ENCODE measurements at regions not wholly inside any gene's neighbourhood (a gene's known extent, or its start where the extent isn't known, plus 50 kb on each side); places are given as distances from the start of the nearest gene placed in this dataset.
"Not testable (repeated sequence)": the region's sequence is repeated elsewhere in the genome, so short reads cannot be mapped to it uniquely, and the experiment has no call there.

DNA sequence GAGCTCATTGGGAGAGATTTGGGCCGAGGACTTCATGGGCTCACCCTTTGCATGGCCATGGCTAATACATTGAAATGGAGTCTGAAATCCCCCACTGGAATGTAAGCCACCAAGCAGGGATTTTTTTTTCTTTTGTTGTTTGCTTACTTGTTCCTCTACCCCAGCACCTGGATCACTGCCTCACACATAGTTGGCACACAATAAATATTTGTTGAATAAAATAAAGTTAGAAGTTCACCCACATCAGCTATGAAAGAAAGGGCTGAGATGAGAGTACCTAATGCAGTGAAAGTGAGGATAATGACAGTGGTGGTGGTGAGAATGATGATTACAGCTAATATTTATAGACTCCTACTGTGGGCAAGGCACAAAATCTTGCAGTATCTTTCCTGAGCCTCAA is 98.1 kb upstream of the ANXA1 start:
- DNase-seq, result no peak

- no peak for DNase-seq
Measured at GRCh38 chr9:73050887-73051550, 98.2 kb upstream of the ALDH1A1 start.

DNA sequence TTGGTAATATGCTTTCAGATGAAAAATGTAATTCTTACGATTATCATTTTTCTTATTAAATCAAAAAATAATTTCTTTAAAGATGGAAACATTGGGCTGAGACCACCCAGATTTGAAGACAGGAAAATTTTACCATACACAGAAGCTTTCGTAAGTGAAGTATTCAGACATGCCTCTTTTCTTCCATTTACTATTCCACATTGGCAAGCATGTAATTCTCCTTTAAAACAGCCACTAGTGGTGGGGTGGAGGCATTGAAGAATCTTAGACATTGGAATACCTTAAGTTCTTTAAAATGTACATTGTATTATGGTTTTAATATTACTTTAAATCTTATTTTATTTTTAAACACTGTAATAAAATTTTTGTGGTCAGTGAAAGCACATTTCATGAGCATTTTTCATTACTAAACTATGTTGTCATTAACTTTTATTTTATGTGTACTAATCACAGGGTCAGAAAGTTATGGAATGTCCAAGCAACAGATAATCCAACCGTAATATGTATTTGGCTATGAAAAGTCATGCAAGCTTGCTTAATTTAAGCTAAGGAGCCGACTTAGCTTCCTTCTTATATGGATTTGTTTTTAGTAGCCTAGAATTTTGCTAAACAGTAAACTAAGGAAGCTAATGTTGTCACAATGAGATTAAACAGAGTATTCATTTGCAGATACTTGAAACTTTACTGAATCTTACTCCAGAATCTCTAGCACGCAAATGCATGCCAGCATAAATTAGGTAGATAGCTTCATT is 97.4 kb upstream of the ALDH1A1 start:
- DNase-seq, result no peak

DNA sequence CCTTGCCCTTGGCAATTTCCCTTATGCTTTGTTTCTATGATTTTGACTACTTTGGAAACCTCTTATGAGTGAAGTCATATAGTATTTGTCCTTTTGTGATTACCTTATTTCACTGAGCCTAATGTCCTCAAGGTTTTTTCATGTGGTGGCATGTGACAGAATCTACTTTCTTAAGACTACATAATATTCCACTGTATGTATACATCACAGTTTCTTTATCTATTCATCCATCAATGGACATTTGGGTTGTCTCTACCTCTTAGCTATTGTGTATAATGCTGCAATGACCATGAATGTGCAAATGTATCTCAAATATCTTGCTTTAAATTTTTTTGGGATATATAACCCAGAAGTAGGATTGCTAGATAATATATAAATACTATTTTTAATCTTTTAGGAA is 96.4 kb upstream of the ALDH1A1 start:
- DNase-seq, result no peak

- no peak for DNase-seq
Measured at GRCh38 chr9:73046769-73047168, 93.9 kb upstream of the ALDH1A1 start.

DNA sequence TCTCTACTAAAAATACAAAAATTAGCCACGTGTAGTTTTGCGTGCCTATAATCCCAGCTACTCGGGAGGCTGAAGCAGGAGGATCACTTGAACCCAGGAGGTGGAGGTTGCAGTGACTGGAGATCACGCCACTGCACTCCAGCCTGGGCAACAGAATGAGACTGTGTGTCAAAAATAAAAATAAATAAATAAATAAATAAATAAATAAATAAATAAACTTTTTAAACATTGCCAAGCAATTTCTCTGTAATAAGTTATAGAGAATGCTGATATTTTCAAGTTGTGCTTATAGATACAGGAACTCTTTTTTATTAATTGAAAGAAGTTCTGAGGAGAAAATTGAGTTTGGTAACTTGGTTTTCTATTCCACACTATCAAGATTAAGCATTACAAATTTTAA is 91.9 kb upstream of the ALDH1A1 start:
- not testable (repeated sequence) for DNase-seq

GRCh38 chr9:73042155-73042554 is 89.3 kb upstream of the ALDH1A1 start:
- DNase-seq, result no peak

GRCh38 chr9:73039271-73040263 is 86.7 kb upstream of the ALDH1A1 start:
- no peak for DNase-seq

- DNase-seq, result no peak
Measured at GRCh38 chr9:73038613-73039012, 85.8 kb upstream of the ALDH1A1 start.

- no peak for DNase-seq
Measured at GRCh38 chr9:73038089-73038509, 85.2 kb upstream of the ALDH1A1 start.

DNA sequence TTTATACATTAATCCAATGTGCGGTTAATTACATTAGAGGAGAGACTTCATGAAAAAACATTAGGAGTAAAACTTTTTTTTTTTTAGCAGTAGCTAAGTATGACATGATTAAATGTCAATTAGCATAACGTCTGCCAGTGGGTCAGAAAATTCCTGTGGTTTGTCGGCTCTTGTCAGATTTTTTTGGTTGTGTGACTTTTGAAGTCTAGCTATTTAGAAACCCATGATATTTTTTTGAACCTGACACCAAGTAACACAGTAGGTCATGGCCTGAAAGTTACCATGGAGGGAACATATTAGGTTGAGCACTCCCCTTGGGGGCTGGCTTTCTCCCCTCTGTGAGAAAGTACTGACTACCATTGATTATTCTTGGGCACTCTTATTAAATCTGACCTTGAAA is 84.8 kb upstream of the ALDH1A1 start:
- no peak for DNase-seq

GRCh38 chr9:73034962-73035361 is 82.1 kb upstream of the ALDH1A1 start:
- no peak for DNase-seq

DNA sequence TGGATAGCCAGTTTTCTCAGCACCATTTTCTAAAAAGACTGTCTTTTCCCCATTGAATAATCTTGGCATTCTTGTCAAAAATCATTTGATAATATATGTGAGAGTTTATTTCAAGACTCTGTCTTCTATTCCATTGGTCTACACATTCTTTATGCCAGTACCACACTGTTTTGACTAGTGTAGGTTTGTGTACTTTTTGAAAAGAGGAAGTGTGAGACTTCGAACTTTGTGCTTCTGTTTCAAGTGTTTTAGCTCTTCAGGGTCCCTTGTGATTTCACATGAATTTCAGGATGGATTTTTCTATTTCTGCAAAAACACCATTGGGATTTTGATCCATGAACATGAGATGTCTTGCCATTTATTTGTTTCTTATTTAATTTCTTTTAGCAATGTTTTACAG is 78.5 kb upstream of the ALDH1A1 start:
- no peak for DNase-seq

- DNase-seq, result no peak
Measured at GRCh38 chr9:73030370-73031030, 77.6 kb upstream of the ALDH1A1 start.

DNA sequence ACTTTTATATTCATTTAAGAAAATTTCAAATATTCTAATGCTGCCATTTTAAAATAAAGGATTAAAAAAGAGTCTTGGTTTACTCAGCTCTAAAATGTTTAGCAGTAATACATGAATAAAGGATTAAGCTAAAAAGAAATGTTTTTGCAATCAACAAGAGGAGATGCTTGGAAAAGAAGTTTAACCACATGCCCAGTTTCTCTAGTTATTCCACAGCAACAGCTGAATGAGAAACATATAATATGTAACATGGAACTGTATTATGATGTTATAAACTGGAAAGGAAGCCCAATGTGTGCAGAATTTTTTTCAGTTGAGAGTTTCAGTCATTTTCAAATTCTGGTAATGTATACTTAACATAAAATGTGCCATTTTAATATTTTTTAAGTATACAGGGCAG is 76.5 kb upstream of the ALDH1A1 start:
- no peak for DNase-seq

DNA sequence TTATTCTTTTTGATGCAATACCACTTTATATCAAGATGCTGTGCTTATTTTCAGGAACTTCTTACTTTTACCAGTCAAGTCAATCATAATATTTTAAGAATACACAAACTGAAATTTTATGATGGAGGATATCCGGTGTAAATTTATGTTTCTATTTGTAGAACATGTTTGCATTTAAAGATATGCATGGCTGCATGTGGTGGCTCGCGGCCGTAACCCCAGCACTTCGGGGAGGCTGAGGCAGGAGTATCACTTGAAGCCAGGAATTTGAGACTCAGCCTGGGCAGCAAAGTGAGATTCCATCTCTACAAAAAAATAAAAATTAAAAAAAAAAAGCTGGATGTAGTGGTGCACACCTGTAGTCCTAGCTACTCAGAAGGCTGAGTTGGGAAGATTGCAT is 73.5 kb upstream of the ALDH1A1 start:
- DNase-seq, result no peak

- DNase-seq, result no peak
Measured at GRCh38 chr9:73024601-73025034, 71.8 kb upstream of the ALDH1A1 start.

- peak; percentile 48 for DNase-seq
Measured at GRCh38 chr9:73023025-73023541, 70.2 kb upstream of the ALDH1A1 start.

- DNase-seq, result no peak
Measured at GRCh38 chr9:73022353-73022752, 69.5 kb upstream of the ALDH1A1 start.

DNA sequence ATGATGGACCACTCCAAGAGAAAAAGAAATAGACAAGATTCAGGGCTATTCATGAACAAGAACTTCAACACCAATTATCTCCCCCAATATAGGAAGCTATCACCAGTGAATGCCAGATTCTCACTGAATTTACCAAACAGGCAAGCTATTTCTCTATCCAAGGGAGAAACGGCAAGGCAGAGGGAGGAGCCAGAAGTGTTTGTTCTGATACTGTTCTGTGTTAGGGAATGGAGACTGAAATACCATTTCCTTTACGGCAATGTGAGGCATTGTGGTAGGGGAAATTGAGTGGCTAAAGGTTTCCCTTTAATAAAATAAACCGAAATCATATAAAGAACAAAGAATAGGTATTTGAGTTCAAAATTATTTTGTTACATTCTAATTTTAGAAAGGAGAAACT is 68.0 kb upstream of the ALDH1A1 start:
- DNase-seq, result no peak

DNA sequence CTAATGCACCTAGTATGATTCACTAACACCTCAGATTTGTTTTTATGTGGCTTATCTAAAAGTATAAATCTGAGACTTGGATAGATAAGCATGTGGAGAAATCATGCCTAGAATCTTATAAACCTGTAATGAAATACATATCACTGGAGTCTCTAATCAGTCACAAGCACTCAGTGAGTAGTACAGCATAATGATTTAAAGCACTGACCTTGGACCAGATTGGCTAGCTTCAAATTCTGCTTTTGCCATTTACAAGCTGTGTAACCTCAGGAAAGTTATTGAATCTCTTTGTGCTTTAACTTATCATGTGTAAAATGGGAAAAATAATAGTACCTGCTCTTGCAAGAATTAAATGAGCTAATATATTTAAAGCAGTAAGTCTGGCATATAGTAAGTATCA is 61.2 kb upstream of the ALDH1A1 start:
- DNase-seq, result no peak

DNA sequence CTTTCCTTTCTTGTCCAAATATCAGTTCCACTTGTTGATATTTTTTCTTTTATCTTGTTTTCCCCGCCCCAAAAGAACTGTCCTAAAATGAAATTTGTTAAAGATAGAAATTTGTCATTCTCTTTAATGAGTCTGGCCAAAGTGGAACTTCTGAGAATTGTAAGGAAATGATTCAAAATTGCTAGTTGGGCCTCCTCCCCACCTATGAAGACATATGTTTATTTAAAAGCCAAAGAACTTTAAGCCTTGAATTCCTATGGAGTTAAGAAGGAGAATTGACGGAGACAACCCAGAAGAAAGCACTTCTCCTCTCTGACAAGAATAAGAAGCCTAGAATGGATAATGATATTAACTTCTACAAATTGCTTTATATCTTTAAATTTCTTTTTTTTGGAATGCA is 59.1 kb upstream of the ALDH1A1 start:
- no peak for DNase-seq

All from activated CD4-positive, alpha-beta T cell treated with anti-CD3 and anti-CD28 coated beads, Interleukin-2, amount 50 U/mL, for 16 hours (primary cell).